RPMI8226 (cell line): ENCODE measurements at regions not wholly inside any gene's neighbourhood (a gene's known extent, or its start where the extent isn't known, plus 50 kb on each side); places are given as distances from the start of the nearest gene placed in this dataset.

ENCODE experiments used
- DNase-seq: peaks from one replicate; pipeline ENCODE4 v3.0.0-alpha.2; 2015

DNA sequence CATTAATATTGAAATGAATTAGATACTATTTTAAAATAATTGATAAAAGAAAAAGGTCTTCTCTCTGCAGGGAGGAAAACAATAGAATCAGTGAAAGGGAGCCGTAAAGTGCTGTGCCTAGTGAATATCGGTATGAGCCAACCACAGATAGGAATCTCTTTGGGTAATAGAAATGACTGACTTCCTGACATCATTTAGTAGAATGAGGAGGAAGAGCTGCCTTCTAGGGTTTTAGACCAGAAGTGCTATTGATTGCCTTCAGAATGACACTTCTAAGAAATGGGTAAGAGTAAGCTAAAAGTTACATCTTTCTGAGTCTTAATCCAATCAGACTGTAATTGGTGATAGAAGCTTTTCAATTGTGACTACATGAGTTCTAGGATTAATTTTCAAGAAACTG lies 134.0 kb upstream of the MAP9 start:
- no peak for DNase-seq

DNA sequence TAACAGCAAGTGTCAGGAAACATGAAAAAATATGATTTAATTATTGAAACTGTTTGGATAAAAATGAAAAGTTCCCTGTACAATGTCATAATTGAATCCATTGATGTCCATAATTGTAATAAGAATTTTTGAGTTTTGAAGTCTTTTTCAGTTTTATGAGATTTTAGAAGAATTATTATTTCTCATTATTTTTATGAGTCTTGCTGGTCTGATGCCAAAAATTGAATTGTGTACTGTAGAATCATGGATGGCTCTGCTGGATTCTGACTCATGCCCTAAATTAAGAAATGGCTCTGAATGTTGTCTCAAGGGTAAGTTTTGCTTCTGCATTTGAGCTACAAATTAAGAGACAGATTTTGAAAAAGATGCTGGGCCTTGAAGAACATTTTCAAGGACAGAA lies 132.8 kb upstream of the MAP9 start:
- no peak for DNase-seq

DNA sequence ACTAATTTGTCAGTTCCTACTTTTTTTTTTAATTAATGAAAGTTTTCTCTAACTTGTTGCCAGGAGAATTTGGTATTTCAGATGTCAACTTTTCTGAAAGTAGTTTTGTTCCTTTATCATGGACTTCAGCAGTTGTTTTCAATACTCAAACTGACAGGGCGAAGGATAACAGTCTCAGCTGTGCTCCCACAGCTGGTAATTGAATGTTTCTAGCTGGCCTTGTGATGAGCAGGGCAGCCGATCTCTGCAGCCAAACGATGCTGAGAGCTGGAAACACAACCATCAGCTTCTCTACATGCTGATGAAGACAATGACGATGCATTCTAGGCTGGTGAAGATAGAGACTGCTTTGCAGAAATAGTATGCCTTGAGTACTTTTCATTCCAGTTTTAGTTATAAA lies 130.0 kb upstream of the MAP9 start:
- DNase-seq, result no peak

DNA sequence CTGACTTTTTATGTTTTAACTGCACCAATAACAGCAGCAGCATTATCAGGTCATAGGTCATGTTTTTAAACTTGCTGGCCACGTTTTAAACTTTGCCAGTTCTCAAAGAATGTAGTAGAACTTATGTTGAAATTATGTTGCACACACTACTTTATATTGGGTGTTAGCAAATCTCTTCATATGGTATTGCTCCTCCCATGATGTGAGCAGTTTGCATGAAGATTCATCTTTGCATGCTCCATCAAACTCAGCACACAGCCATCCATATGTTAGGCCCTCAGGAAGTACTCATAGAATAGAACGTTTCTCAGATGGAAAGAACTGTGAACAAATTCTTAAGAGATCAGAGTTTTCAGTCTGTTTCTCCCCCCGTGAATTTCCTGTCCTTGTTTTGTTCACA lies 128.6 kb upstream of the MAP9 start:
- no peak for DNase-seq

DNA sequence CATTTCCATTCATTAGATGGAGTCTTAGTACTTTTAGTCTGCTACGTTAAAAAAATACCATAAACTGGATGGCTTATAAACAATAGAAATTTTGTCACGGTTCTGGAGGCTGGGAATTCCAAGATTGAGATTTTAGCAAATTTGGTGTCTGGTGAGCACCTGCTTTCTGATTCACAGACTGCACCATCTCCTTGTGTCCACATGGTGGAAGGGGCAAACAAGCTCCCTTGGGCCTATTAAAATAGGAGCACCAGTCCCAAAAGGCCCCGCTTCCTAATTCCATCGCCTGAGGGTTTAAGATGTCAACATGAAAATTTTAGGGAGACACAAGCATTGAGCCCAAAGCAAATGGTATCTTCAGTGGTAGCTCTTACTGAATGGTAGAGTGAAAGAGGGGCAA lies 120.5 kb upstream of the MAP9 start:
- DNase-seq, result no peak

DNA sequence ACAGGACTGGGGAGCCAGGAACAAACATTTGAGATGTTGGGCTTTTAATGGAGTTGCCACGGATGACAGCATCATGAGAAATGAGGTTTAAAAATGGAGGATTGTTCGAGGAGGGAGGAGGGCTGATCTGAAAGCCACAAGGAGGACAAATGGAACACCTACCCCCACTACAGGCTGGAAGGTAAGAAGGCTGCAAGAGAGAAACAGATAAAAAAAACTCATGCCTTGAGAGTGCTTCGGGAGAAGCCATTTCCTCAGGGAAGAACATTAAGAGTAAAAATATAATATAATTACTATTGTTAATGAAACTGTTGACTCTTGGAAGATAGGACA lies 119.5 kb upstream of the MAP9 start:
- no peak for DNase-seq

DNA sequence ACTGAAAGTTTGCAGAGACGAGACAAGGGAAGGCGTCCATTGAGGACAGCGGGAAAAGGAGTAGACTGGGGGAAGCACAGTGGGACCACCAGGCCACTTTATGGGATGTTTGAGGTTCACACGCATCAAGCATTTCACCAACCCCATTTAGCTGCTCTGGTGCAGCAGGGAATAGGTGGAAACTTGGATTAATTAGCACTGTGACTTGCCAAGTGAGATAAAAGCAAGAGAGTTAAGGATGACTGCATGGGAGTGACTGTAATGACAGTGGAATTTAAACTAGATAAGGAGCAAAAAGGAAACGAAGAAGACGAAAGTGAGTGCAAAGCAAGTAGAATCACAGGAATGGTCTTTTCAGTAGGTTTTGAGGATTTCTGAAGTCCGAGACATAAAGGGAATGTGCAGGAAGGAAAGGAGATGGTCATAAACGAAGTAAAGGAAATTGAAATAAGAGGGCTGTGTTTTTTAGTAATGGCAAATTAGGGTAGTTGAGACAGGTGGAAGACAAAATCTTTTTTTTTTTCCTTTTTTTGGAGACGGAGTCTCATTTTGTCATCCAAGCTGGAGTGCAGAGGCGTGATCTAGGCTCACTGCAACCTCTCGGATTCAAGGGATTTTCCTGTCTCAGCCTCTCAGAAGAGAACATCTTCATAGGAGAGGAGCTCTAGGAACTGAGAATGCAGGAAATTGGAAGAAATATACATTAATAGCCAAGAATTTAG lies 119.0 kb upstream of the MAP9 start:
- DNase-seq, result no peak

DNA sequence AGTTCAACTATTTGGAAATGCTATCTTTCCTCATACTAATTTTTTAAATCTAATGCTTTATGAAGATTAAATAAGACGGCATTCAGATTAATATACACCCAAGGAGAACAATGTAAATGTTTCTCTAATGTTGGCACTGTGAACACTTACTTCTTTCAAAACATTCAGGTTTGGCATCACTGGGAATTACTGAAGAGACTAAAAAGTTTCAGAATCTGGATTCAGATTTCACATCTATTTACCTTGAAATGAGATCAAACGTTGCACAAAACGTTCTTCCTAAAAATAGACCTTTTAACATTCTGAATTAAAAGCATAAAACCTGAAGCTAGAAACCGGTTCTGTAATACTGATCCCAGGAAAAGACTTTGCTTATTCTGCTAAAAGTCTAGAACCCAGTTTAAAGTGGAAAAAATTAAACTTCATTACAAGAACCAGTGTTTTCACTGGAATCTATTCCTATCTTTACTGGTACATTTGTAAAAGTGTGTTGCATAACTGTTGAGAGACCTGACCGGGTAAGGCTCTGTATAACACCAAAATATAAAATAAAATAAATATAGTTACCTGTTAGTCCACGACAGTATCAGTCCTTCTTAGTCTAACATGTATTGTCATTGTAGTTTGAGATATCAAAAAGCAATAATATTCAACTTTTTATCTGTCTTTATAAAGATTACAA lies 117.4 kb upstream of the MAP9 start:
- no peak for DNase-seq

DNA sequence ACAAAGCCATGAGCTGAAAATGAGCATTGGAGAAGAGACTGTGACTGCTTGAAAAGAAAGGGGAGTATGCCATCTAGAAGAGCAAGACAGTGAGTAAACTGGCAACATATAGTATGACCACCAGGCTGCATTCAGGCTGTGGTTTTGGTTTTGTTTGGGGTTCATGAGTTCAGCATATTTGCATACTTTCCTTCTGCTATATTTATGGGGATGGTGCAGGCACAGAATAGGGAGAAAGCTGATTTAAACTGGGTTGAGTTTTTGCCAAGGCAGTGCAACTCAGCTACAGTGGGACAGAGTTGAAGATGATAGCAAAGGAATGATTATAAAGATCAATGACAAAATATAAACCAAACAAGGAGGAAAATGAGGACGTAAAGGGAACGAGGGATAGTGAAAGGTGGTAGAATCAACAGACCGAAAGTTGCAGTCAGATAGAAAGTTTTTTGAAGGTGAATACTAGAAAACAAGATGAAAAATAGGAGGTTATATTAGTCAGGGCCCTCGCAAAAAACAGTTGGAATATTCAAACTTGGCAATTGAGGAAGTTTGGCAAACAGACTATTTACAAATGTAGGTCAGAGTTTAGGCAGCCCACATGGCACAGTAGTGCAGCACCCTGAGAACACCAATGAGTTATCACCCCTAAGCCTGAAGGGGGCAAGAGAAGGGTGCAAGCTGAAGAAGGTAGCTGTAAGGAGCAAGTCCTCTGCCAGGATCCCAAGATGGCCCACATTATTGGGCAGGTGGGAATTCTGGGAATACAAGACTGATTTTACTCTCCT lies 114.8 kb upstream of the MAP9 start:
- no peak for DNase-seq

DNA sequence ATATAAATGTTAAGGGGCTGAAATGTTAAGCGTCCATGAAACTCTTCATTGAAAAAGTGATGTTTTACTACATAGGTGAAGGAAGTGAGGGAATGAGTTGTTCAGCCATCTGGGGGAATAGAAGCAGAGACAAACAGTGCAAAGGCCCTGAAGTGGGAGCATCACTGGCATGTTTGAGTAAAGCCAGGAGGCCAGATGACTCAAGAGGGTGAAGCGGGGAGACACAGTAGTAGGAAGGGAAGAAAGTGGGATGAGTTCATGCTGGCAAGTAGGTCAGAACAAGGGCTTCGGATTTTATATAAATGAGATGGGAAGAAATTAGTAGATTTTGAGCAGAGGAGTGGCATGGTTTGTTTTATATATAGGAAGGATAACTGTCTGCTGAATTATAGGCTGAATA lies 112.5 kb upstream of the MAP9 start:
- DNase-seq, result no peak

DNA sequence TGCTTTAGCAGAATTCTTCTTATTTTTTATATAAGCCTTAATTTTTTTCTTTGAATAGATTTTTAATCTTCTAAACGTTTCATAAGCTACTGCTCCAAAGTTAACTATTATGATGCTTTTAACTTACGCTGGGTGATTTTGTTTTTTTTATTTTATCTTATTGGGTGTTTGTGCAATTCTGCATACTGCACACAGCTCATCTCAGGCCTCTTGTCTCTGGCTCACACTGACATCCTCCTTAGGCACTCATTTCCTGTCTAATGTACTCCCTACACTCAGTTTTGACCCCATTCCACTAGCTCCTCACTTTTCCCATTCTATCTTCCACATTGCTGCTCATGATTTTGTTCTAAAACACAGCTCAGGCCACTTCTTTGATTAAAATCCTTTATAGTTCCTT lies 111.9 kb upstream of the MAP9 start:
- DNase-seq, result no peak

DNA sequence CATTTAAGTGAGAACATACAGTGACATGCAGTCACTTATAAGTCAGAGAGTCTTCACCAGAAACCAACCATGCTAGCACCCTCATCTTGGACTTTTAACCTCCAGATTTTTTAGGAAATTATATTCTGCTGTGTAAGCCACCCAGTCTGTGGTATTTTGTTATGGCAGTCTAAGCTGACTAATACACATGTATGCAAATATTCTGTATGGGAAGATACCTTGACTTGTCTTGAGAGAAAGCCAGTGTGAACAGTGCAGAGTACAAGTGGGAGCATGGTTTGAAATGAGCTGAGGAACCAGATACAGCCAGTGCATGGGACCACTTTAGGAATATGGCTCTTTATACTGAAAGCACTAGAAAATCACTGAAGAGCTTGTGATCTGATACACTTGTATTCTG lies 110.4 kb upstream of the MAP9 start:
- no peak for DNase-seq

DNA sequence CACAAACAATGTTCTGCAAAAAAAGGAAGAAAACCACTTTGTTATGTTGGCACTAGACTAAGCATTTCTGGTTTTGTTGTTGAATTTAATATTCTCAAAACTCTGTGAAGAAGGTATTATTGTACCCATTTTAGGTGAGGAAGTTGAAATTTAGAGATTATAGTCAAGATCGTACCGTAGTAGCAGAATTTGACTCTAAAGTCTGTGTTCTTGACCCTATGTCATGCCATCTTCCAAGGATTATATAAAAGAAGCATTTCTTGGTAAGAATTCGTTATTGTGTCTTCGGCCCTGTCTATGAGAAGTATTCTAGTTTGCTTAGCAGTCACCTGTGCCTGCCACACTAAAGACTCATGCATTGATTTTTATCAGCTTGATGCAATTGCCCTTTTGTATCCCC lies 104.4 kb upstream of the MAP9 start:
- DNase-seq, result no peak

DNA sequence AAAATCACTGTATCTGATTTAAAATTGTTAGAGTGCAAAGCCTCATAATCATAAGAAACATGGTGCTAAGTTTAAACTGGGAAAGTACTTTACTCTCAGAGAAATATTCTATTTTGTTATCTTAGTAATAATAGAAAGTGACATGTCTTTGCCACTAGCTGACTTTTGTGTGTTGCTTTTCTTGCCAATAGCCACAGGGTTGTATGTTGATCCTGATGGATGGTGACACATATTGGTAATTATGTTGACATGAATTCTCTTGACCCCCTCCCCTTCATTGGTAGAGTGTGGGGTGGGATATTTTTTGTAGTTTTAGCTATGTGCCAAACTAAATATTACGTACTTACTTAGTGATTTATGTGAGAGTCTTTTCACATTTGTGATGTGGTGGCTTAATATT lies 103.1 kb upstream of the MAP9 start:
- DNase-seq, result no peak

DNA sequence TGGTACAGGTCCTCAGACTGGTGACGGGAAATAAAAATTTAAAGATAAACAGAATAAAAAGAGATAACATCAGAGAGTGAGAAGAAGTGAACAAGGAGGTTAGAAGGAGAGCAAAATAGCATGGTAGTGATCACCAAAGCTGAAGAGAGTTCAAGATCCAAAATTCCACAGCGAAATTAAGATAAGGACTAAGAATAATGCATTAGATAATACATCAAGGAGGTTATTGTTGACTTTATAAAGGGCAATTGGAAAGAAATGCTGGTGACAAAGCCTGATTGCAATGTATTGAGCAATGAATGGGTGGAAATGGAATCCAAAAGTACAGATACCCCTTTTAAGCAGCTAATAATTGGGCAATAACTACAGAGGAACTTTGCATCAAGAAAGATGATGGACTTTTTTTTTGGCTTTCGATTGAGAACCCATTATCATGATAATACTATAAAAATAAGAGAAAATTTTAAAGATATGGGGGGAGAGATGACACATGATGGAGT lies 101.6 kb upstream of the MAP9 start:
- DNase-seq, result no peak

DNA sequence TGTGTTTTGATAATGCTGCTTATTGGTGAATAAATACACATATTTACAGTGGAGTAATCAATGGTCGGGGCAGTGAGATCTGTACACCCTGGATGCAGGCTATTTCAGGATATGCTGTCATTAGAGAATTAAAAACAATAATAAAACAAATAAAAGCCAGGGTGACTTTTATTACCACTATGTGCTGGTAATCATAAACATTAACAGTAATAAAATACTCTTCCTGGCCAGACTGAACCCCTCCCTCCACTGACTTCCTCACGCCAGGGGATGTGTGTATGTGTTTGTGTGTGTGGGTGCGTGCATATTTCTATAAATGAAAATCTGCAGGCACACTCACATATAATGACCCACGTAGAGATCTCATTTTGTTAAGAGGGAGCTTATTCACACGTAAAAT lies 98.0 kb upstream of the MAP9 start:
- DNase-seq, result no peak

DNA sequence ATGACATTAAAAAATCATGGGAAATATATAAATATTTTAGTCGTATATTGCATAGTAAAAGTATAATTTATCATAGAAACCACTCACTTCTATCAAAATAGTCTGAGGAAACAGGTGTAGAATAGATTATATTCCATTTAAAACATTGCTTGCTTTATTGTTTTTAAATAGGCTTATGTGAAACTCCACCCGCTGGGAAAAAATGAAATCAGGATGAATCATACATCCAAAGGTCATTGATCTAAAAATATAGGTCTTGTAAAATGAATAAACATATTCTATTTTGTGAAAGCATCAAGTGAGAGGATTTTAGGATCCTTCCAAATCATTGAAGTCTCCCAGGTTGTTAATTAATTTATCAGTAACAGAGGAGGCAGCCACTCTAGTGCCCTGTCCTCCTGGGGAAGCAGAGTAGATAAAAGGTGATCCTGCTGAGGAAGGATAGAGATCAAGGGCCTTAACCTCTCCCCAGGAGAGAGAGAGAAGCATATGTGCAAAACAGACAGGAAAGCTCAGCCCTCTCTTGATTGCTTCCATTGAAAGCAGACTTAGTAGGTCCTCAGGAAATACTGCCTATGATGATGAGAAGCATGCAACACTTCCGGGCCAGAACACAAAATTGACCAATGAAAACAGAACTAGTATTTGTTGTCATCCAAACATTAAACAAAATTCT lies 96.8 kb upstream of the MAP9 start:
- DNase-seq, result no peak

DNA sequence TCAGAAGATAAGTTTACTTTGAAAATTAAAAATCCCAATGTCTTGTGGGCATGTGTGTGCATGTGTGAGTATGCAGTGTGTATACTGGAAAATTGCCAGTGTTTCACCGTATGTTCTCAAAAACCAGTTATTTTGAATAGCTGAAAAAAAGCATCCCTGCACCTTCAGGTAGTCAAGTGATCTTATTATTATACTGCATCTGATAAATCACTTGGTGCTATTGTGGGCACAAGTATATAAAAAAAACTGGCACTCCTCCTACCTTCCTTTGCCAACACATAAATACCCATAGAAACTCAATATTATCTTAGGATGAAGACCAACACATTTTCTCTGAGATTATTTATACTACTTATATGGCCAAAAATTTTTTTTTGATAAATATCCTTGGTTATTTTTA lies 91.5 kb upstream of the MAP9 start:
- no peak for DNase-seq

DNA sequence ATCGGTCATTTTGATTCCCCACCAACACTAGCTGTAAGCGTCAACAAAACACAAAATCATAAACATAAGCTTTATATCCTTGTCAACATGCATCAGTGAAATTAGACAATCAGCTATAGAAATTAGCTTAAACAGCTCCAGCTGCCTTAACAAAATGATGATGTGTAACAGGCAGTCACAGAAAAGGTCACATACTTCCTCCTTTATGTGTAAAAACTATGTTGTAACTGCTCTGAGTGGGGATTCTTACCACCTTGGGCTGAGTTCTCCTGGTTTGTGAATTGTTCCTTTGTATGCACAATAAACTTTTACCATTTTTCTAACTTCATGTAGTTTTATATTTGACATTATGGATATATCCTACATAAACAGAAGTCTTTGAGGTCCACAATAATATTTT lies 73.9 kb upstream of the MAP9 start:
- DNase-seq, result no peak

DNA sequence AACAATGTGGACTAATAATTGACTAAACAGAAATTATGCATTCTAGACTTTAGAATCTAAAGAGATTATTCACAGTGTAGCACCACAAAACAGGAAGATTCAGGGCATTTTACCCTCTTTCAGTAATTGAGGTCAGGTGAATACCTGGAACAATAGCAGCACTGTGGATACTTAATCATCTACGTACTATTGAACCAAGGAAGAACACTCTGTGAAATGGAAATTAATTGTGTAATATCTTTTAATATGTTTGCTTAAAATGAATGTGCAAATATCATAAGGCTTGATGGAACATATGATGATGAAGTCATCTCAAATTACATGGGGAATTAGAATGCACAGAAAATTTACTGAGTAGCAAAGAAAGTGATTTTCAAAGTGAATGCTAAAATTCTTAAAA lies 68.5 kb upstream of the MAP9 start:
- DNase-seq, result no peak

DNA sequence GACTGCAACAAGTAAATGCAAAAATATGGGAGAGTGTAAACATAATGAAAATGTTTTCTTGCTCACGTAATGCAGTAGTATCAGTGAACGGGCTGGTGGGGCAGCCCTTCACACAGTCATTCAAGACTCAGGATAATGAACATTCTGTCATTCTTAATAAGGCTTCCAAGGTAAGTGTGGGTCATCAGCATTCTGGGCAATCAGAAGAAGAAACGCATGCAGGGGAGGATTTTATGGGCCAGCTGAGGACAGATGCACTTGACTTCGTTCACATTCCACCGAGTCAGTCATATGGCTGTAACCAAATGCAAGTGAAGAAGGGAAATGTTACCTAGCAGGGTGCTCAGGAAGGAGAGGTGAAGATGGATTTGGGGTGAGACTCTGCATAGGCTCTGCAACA lies 68.0 kb upstream of the MAP9 start:
- no peak for DNase-seq

DNA sequence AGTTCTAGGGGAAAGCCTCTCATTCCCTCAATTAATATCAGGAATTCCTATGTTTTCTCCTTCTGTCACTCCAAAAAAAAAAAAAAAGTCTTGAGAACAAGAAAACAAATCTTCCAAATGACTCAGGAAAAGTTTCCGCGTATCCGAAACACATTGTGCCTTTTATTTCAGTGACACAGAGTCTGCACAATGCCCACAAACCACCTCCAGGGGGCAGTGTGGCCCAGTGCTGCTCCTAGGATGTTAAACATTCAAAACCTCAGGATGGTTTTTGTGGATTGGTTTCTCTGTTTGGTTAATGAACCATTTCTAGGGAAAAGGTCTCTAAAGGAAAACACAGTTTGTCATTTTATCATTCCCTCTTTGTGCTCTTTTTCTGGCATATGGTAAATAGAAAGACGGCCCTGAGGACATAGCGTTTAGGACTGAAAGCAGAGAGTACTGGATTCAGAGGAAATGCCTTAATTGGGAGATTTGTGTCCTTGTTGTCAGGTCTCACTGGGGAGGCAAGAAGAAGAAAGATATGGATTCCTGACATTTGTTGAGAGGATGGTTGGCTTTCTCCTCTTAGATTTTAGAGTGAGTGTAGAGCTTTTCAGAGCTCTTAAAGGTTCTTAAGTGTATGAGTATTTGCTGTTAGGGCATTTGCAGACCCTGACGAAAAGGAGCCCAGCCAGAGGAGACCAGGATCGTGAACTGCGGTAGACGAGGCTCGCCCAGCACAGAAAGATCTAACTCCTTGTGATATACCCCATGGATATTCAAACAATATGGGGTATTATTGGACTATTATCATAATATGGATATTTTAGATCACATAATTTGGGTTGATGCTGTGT lies 65.7 kb upstream of the MAP9 start:
- peak; percentile 43 for DNase-seq

DNA sequence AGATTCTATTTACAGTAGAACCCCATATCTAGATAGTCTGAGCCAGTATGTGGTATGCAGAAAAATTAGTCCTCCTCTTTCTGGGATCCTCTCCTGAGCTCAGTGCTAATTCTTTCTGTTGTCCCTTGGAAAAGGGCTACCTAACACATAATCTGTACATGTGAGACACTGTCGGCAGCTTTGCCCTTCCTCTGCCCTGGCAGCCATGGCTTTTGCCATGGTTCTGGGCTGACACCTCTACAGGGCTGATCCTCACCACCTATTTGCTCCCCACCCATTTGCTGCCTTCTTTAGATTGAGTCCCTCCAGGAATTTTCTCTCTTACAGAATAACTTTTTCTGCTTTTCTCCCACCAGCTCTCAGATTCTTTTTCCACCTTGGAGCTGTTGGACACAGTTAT lies 64.7 kb upstream of the MAP9 start:
- no peak for DNase-seq
